LNCaP clone FGC (cell line): ENCODE measurements at regions not wholly inside any gene's neighbourhood (a gene's known extent, or its start where the extent isn't known, plus 50 kb on each side); places are given as distances from the start of the nearest gene placed in this dataset.
A peak's percentile ranks its signal among the peaks of the same experiment; 100 is the strongest.

Source experiments
- DNase-seq: peaks from one replicate; pipeline ENCODE4 v3.0.0-alpha.2; 2011; ENCODE audit warnings: low read depth
- H3K4me3 ChIP-seq: 2 replicates; pipeline ENCODE4 v1.5.1; 2011; ENCODE audit warnings: mild to moderate bottlenecking, low read depth, low read length, control low read depth
- CTCF ChIP-seq: IDR thresholded peaks from 2 replicates; pipeline ENCODE4 v1.5.1; 2012; ENCODE audit warnings: mild to moderate bottlenecking; ENCODE audit not compliant: control insufficient read depth, insufficient read depth; ENCODE audit errors: extremely low read depth

- H3K4me3 ChIP-seq, result no peak overlapping the region
- no peak for TF ChIP-seq CTCF
- DNase-seq, result no peak
Measured at GRCh38 chr4:133903029-133903428, 298.6 kb downstream of the PABPC4L start.

DNA sequence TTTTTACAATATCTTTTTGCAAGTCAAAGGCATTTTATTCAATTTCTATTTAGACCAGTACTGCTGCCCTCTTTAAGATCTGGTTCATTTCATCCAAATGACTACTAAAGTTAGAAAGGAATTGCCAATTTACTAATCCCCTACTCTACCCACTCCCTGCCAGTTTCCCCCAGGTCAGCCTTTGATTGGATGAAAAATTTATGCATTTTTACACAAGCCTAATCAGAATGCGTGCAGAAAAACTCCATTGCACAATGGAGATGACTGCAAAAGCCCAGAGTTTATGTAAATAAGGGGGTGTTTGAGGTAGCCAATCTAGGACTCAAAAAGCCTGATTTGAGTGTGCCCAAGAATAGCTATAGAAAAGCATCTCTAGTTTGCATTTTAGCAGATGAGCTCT lies 310.6 kb downstream of the PABPC4L start:
- no peak for TF ChIP-seq CTCF
- DNase-seq, result no peak
- no peak overlapping the region for H3K4me3 ChIP-seq

- peak; percentile 82 for DNase-seq
- no peak for TF ChIP-seq CTCF
- H3K4me3 ChIP-seq, result no peak overlapping the region
Measured at GRCh38 chr4:133887723-133888122, 313.9 kb downstream of the PABPC4L start.

GRCh38 chr4:133869486-133869885 lies 332.1 kb downstream of the PABPC4L start:
- DNase-seq, result no peak
- no peak for TF ChIP-seq CTCF
- no peak overlapping the region for H3K4me3 ChIP-seq

GRCh38 chr4:133868856-133869255 lies 332.7 kb downstream of the PABPC4L start:
- DNase-seq, result no peak
- H3K4me3 ChIP-seq, result no peak overlapping the region
- no peak for TF ChIP-seq CTCF

GRCh38 chr4:133866328-133866699 lies 335.3 kb downstream of the PABPC4L start:
- DNase-seq, result no peak
- no peak for TF ChIP-seq CTCF
- H3K4me3 ChIP-seq, result no peak overlapping the region

- no peak for TF ChIP-seq CTCF
- no peak overlapping the region for H3K4me3 ChIP-seq
- no peak for DNase-seq
Measured at GRCh38 chr4:133865612-133866327, 335.8 kb downstream of the PABPC4L start.
